Vagina (tissue), 2 donors: ENCODE measurements at regions not wholly inside any gene's neighbourhood (a gene's known extent, or its start where the extent isn't known, plus 50 kb on each side); places are given as distances from the start of the nearest gene placed in this dataset.
"Not testable (repeated sequence)": the region's sequence is repeated elsewhere in the genome, so short reads cannot be mapped to it uniquely, and the experiment has no call there.

Experiments used
- DNase-seq, 2 donors: peaks; one replicate each; pipeline ENCODE4 v3.0.0-alpha.2; 2017; ENCODE audit errors: extremely low spot score in 2 of 2
- H3K27ac ChIP-seq: fragments of 200-600 bp; sonication (generic); one replicate; pipeline ENCODE4 v1.5.1; 2019
- H3K27me3 ChIP-seq: fragments of 200-600 bp; sonication (generic); one replicate; pipeline ENCODE4 v1.5.1; 2019
- H3K36me3 ChIP-seq, 2 donors: fragments of 200-600 bp; sonication (generic); one replicate each; pipeline ENCODE4 v1.5.1; 2017 to 2019
- H3K4me1 ChIP-seq: fragments of 200-600 bp; sonication (generic); one replicate; pipeline ENCODE4 v1.5.1; 2019
- H3K4me3 ChIP-seq, 2 donors: fragments of 200-600 bp; sonication (generic); 1 replicate in 1 of 2; 2 replicates in 1 of 2; pipeline ENCODE4 v1.5.1; 2016 to 2019
- H3K9me3 ChIP-seq: fragments of 200-600 bp; sonication (generic); one replicate; pipeline ENCODE4 v1.5.1; 2019
- CTCF ChIP-seq, 3 experiments: fragments of 450-650 bp in 2 of 3; fragments of 200-600 bp in 1 of 3; sonication (generic) in 1 of 3; IDR thresholded peaks; one replicate each; pipeline ENCODE4 v1.5.1; 2017 to 2019; ENCODE audit warnings: antibody characterized with exemption in 3 of 3, mild to moderate bottlenecking in 2 of 3, moderate library complexity in 2 of 3
- POLR2A ChIP-seq, 2 donors: fragments of 450-650 bp; IDR thresholded peaks; one replicate each; pipeline ENCODE4 v1.6.1; 2017; ENCODE audit warnings: antibody characterized with exemption in 2 of 2, mild to moderate bottlenecking in 2 of 2, moderate library complexity in 2 of 2
- POLR2AphosphoS5 ChIP-seq, 2 donors: sonication (generic); formaldehyde crosslinking; IDR thresholded peaks; one replicate each; pipeline ENCODE4 v1.9.0; 2017; ENCODE audit warnings: antibody characterized with exemption in 2 of 2, mild to moderate bottlenecking in 2 of 2, low read depth in 1 of 2; ENCODE audit not compliant: insufficient read depth in 1 of 2
- intact Hi-C: fragments of 100-400 bp; cut with DNase I; formaldehyde crosslinking; loops from one replicate; pipeline ENCODE4 v1.15.1; 2023

- Histone ChIP-seq H3K4me1 (no peaks in the 10 kb centered on the region), H3K27me3 (no peaks in the 10 kb centered on the region), H3K27ac (no peak overlapping the region), H3K9me3 (no peaks in the 10 kb centered on the region), H3K4me3 (no peak overlapping the region), H3K36me3 (no peaks in the 10 kb centered on the region)
- TF ChIP-seq POLR2A (IDR thresholded peaks at IDR 0.05) (no peak), POLR2AphosphoS5 (IDR thresholded peaks at IDR 0.05; ENCODE audit: insufficient read depth in 1 of 2, low read depth in 1 of 2) (no peak), CTCF (IDR thresholded peaks at IDR 0.05) (no peak)
- intact Hi-C loops, result no loop called here
- DNase-seq, result no peak
Observed at GRCh38 chrX:65194547-65194946, 218.3 kb upstream of the ZC4H2 start.

GRCh38 chrX:65163325-65163724, 187.1 kb upstream of the ZC4H2 start:
- H3K27me3 ChIP-seq, H3K36me3 ChIP-seq, H3K4me1 ChIP-seq, H3K4me3 ChIP-seq, intact Hi-C loops, H3K27ac ChIP-seq, DNase-seq, H3K9me3 ChIP-seq: not testable (repeated sequence)

GRCh38 chrX:65148232-65148631, 172.0 kb upstream of the ZC4H2 start:
- no peak for TF ChIP-seq CTCF (IDR thresholded peaks at IDR 0.05)
- TF ChIP-seq POLR2AphosphoS5 (IDR thresholded peaks at IDR 0.05; ENCODE audit: insufficient read depth in 1 of 2, low read depth in 1 of 2), result no peak
- TF ChIP-seq POLR2A (IDR thresholded peaks at IDR 0.05), result no peak
- no peaks in the 10 kb centered on the region for H3K4me1 ChIP-seq
- intact Hi-C loops, result no loop called here

GRCh38 chrX:65136424-65136823, 160.2 kb upstream of the ZC4H2 start:
- Histone ChIP-seq H3K27ac (no peak overlapping the region), H3K27me3 (no peaks in the 10 kb centered on the region), H3K4me1 (no peaks in the 10 kb centered on the region), H3K36me3 (no peaks in the 10 kb centered on the region), H3K4me3 (no peak overlapping the region), H3K9me3 (no peaks in the 10 kb centered on the region)
- no peak for DNase-seq
- TF ChIP-seq POLR2A (IDR thresholded peaks at IDR 0.05) (no peak), CTCF (IDR thresholded peaks at IDR 0.05) (no peak), POLR2AphosphoS5 (IDR thresholded peaks at IDR 0.05; ENCODE audit: insufficient read depth in 1 of 2, low read depth in 1 of 2) (no peak)
- intact Hi-C loops, result no loop called here

More at GRCh38 chrX:65148232-65148631, 172.0 kb upstream of the ZC4H2 start:
- Histone ChIP-seq H3K27ac (no peak overlapping the region), H3K27me3 (no peaks in the 10 kb centered on the region), H3K9me3 (no peaks in the 10 kb centered on the region), H3K4me3 (no peak overlapping the region), H3K36me3 (no peaks in the 10 kb centered on the region)
- no peak for DNase-seq

GRCh38 chrX:65127842-65128241, 151.6 kb upstream of the ZC4H2 start:
- intact Hi-C loops, result no loop called here
- H3K36me3 ChIP-seq, result no peaks in the 10 kb centered on the region
- no peaks in the 10 kb centered on the region for H3K4me1 ChIP-seq
- no peak for DNase-seq
- H3K9me3 ChIP-seq, result no peaks in the 10 kb centered on the region
- no peak overlapping the region for H3K4me3 ChIP-seq
- TF ChIP-seq POLR2AphosphoS5 (IDR thresholded peaks at IDR 0.05; ENCODE audit: insufficient read depth in 1 of 2, low read depth in 1 of 2) (no peak), CTCF (IDR thresholded peaks at IDR 0.05) (no peak), POLR2A (IDR thresholded peaks at IDR 0.05) (no peak)
- no peaks in the 10 kb centered on the region for H3K27me3 ChIP-seq
- H3K27ac ChIP-seq, result no peak overlapping the region

- Histone ChIP-seq H3K4me3 (no peak overlapping the region), H3K27me3 (no peaks in the 10 kb centered on the region), H3K36me3 (no peaks in the 10 kb centered on the region), H3K4me1 (no peaks in the 10 kb centered on the region), H3K9me3 (peaks cover 3% of the 10 kb centered on the region), H3K27ac (no peak overlapping the region)
- TF ChIP-seq CTCF (IDR thresholded peaks at IDR 0.05), result no peak
- no peak for TF ChIP-seq POLR2AphosphoS5 (IDR thresholded peaks at IDR 0.05; ENCODE audit: insufficient read depth in 1 of 2, low read depth in 1 of 2)
- TF ChIP-seq POLR2A (IDR thresholded peaks at IDR 0.05), result no peak
- no peak for DNase-seq
- intact Hi-C loops, result no loop called here
Observed at GRCh38 chrX:65098851-65099250, 122.6 kb upstream of the ZC4H2 start.
